Skin of body (tissue), 1 donor: ENCODE measurements at regions not wholly inside any gene's neighbourhood (a gene's known extent, or its start where the extent isn't known, plus 50 kb on each side); places are given as distances from the start of the nearest gene placed in this dataset.
A peak's percentile ranks its signal among the peaks of the same experiment; 100 is the strongest.
"Not testable (repeated sequence)": the region's sequence is repeated elsewhere in the genome, so short reads cannot be mapped to it uniquely, and the experiment has no call there.

Experiments
- DNase-seq: peaks from one replicate; lab custom pipeline; 2025; lab: John Stamatoyannopoulos, UW

DNA sequence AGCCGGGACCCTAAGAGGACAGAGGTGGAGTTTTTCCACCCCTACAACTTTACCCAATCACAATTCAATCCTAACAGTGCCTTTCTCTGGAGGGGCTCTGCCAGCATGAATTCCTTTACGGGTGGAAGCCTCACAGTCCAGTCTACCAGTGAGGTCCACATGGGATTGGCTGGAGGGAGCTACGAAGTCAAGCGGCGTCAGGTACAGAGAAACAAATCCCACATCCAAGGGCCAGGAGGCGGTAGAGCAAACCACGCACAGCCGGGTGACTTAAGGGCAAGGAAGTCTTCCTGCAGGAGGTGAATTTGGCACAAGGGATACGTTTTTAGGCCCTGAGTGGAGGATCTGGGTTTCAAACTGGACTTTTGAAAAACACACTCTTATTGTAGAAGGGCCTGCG, 199.6 kb downstream of the UQCRFS1 start:
- DNase-seq, result no peak

DNA sequence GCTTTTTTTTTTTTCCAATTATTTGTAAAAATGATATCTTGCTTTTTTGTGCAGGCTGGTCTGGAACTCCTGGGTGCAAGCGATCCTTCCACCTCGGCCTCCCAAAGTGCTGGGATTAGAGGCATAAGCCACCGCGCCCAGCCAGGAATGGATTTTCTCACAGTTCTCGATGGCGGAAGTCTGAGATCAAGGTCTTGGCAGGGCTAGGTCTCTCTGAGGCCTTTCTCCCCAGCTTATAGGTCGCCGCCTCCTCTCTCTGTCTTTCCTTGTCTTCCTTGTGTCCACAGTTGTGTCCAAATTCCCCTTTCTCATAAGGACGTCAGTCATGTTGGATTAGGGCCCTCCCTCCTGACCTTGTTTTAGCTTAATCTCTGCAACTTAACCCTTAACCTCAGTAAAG, 200.5 kb downstream of the UQCRFS1 start:
- DNase-seq, result no peak

GRCh38 chr19:29010276-29010675, 202.7 kb downstream of the UQCRFS1 start:
- DNase-seq, result no peak

- DNase-seq, result no peak
These were observed 206.8 kb downstream of the UQCRFS1 start for GRCh38 chr19:29006057-29006735.

- no peak for DNase-seq
These were observed 208.2 kb downstream of the UQCRFS1 start for GRCh38 chr19:29004796-29005195.

DNA sequence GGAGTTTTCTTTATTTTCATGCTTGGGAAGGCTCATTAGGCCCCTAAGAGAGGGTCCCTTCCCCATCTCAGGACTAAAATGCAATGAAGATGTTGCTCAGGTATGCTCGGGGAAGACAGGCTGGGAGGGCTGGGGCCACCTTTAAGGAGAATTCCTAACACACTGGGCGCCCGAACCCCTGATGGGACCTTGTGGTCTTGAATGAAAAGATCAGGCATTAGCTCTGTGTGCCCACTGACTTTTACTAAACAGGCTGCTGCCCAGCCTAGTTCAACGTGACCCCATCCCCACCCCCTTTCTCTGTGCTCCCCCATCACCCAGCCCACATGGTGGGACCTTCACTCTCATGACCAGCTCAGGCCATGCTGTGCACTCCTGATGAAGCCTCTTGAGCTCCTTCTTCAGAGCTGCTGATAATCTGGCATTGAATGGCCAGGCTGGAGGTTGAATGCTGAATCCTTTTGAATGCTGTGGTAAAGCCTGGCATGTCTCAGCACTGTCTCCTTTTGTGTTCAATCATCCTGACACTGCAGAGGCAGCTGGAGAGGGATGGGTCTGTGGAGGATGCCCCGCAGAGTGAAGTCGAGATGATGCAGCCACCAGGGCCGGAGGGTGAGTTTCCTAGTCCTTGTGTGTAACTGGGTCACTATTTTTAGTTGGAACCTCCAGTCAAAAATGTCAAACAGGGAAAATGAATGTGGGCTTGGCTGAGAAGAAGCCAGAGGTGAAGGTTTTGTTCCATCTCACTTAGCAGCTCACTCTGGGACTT, 209.1 kb downstream of the UQCRFS1 start:
- no peak for DNase-seq

DNA sequence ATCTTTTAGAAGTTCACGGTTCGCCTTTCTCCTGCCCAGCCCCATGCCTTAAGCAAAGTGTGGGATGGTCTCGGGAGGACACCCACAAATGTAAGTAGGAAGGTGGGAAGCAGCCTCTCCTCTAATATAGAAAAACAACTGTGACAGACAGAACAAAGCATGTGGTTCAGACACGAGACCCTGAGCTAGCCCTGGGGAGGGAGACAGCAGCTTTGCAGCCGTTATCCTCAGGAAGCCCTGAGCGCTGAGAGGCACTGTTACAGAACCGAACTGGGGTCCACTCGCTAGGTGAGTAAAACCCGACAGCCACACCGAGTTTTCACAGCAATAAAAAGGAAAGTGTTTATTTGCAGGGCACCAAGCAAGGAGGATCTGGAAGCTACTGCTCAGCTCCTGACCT, 210.6 kb downstream of the UQCRFS1 start:
- DNase-seq, result no peak

- peak; percentile 14 for DNase-seq
These were observed 211.2 kb downstream of the UQCRFS1 start for GRCh38 chr19:29001597-29002245.

- no peak for DNase-seq
These were observed 211.8 kb downstream of the UQCRFS1 start for GRCh38 chr19:29001141-29001581.

GRCh38 chr19:28999724-29000433, 213.1 kb downstream of the UQCRFS1 start:
- DNase-seq, result no peak

DNA sequence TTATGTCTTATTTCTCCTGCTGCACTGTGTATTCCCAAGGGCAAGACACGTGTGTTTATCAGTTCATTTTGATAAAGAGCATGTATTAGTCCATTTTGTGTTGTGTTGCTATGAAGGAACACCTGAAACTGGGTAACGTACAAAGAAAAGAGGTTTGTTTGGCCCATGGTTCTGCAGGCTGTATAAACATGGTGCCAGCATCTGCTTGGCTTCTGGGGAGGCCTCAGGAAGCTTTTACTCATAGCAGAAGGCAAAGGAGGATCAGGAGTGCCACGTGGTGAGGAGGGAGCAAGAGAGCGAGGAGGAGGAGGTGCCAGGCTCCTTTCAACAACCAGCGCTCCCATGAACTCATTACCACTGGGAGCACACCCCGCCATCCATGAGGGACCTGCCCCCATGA, 214.0 kb downstream of the UQCRFS1 start:
- no peak for DNase-seq

- DNase-seq, result not testable (repeated sequence)
These were observed 215.1 kb downstream of the UQCRFS1 start for GRCh38 chr19:28997866-28998265.

DNA sequence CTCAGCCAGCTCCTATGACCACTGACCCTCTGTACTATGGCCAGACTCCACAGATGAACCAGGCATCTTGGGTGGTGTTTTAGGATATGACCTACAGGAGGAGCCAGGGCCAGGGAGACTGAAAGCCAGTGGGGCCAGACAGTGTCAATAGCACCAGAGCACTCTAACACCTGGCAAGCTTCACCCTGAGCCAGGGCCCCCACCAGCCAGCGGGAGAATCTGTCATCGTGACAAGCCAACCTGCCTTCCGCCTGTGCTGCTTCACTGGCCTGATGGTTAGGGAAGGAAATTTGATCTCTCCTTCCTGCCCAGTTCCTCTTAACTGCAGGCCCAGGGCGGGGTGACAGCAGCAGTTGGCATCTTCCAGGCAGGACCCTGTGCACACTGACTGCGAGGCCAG, 222.4 kb downstream of the UQCRFS1 start:
- no peak for DNase-seq

- DNase-seq, result no peak
These were observed 223.2 kb downstream of the UQCRFS1 start for GRCh38 chr19:28989739-28990138.

GRCh38 chr19:28988066-28988465, 224.9 kb downstream of the UQCRFS1 start:
- no peak for DNase-seq

GRCh38 chr19:28987177-28987576, 225.8 kb downstream of the UQCRFS1 start:
- no peak for DNase-seq

DNA sequence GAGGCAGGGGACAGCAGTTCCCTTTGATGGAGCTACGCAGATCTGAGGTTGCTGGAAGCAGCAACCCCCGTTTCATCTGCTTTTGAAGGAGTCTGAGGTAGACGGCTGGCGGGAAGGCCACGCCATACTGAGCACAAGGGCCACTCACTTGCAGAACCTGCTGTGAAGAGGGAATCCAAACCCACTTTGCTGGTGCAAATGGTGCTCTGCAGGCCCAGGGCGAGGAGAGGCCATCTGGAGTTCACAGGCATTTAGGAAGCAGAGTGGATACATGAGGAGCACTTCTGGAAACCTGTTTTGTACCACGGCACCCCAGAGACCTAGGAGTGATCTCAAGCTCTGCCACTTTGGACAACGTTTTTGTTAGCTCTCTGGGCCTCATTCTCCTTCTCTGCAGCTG, 227.8 kb downstream of the UQCRFS1 start:
- no peak for DNase-seq

DNA sequence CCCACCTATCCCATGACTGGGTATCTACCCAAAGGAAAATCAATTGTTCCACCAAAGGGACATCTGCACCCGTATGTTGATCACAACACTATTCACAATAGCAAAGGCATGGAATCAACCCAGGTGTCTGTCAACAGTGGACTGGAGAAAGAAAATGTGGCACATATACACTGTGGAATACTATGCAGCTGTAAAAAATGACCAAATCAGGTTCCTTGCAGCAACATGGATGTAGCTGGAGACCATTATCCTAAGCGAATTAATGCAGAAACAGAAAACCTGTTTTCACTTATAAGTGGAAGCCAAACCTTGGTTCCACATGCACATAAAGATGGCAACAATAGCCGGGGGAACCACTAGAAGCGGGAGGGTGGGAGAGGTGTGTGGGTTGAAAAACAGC, 228.6 kb downstream of the UQCRFS1 start:
- DNase-seq, result no peak

DNA sequence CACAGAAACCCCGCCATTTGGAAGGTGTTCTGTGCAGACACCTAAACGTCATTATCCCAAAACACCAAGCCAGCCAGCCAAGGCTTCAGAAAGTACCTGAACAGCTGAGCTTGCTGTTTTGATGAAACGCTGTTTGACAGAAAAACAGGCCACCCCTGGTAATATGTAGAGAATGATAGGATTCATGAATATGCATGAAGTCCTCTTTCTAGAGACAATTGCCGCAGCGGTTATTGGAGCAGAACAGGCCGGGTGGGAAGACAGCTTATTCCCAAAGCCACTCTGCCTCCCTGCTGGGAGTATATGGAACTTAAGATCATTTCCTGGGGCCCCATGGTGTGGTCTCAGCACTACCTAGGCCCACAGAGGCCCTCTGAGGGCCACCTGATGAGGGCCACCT, 229.5 kb downstream of the UQCRFS1 start:
- no peak for DNase-seq

GRCh38 chr19:28981994-28982393, 231.0 kb downstream of the UQCRFS1 start:
- no peak for DNase-seq

GRCh38 chr19:28981518-28981917, 231.4 kb downstream of the UQCRFS1 start:
- DNase-seq, result no peak
